ENCODE measurements at regions not wholly inside any gene's neighbourhood (a gene's known extent, or its start where the extent isn't known, plus 50 kb on each side); places are given as distances from the start of the nearest gene placed in this dataset.

DNA sequence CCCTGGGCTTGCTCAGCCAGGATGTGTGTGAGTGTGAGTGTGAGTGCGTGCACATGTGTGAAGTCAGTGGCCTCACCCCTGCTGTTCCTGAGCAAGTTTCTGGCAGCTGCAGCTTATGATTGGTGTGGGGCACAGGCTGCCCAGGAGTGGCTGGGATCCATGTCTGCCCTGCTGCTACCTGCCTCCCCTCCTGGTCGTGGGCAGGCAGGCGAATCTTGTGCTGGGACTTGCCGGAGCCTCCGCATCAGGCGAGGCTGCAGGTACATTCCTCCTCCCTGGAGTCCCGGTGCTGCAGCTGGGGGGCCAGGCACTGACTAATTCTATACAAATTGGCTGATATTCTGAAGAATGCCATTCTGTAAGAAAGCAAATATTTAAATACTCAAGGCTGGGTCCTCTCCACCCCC is 85.6 kb upstream of the WNT4 start:
- Histone ChIP-seq H3K36me3 (ENCODE audit: control insufficient read depth, low read length) (no peaks in the 10 kb centered on the region), H3K4me2 (ENCODE audit: low read length) (no peak overlapping the region), H3K4me3 (ENCODE audit: low read length) (no peak overlapping the region), H3K27me3 (ENCODE audit: control insufficient read depth, low read length) (0 out of 2 replicates have a peak, but pooled peaks cover 3% of the 10 kb centered on the region), H3K27ac (ENCODE audit: low read depth, low read length) (no peak overlapping the region), H3F3A (ENCODE audit: control insufficient read depth, insufficient read depth) (no peaks in the 10 kb centered on the region), H3K79me2 (ENCODE audit: control insufficient read depth, low read length) (no peaks in the 10 kb centered on the region), H4K20me1 (ENCODE audit: control insufficient read depth, insufficient read depth, low read depth, low read length) (no peaks in the 10 kb centered on the region), H3K9me3 (ENCODE audit: control insufficient read depth, insufficient read depth, low read length) (no peaks in the 10 kb centered on the region), H3K9me2 (replicated peaks; ENCODE audit: control insufficient read depth, low read length) (no peaks in the 10 kb centered on the region), H3K4me1 (ENCODE audit: control insufficient read depth, low read length) (no peaks in the 10 kb centered on the region)
- TF ChIP-seq, protein P1, sequence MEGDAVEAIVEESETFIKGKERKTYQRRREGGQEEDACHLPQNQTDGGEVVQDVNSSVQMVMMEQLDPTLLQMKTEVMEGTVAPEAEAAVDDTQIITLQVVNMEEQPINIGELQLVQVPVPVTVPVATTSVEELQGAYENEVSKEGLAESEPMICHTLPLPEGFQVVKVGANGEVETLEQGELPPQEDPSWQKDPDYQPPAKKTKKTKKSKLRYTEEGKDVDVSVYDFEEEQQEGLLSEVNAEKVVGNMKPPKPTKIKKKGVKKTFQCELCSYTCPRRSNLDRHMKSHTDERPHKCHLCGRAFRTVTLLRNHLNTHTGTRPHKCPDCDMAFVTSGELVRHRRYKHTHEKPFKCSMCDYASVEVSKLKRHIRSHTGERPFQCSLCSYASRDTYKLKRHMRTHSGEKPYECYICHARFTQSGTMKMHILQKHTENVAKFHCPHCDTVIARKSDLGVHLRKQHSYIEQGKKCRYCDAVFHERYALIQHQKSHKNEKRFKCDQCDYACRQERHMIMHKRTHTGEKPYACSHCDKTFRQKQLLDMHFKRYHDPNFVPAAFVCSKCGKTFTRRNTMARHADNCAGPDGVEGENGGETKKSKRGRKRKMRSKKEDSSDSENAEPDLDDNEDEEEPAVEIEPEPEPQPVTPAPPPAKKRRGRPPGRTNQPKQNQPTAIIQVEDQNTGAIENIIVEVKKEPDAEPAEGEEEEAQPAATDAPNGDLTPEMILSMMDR (IDR thresholded peaks at IDR 0.05; ENCODE audit: low read depth, low read length, poor library complexity, severe bottlenecking), result no peak
- no peak for TF ChIP-seq EZH2phosphoT487 (IDR thresholded peaks at IDR 0.05; ENCODE audit: borderline replicate concordance, low read length)

- Histone ChIP-seq H3F3A (ENCODE audit: control insufficient read depth, insufficient read depth) (no peaks in the 10 kb centered on the region), H3K4me3 (ENCODE audit: low read length) (no peak overlapping the region), H3K27me3 (ENCODE audit: control insufficient read depth, low read length) (0 out of 2 replicates have a peak, but pooled peaks cover 1% of the 10 kb centered on the region), H3K9me2 (replicated peaks; ENCODE audit: control insufficient read depth, low read length) (no peaks in the 10 kb centered on the region), H3K36me3 (ENCODE audit: control insufficient read depth, low read length) (no peaks in the 10 kb centered on the region), H3K9me3 (ENCODE audit: control insufficient read depth, insufficient read depth, low read length) (no peaks in the 10 kb centered on the region), H3K4me2 (ENCODE audit: low read length) (no peak overlapping the region), H3K4me1 (ENCODE audit: control insufficient read depth, low read length) (no peaks in the 10 kb centered on the region), H4K20me1 (ENCODE audit: control insufficient read depth, insufficient read depth, low read depth, low read length) (no peaks in the 10 kb centered on the region), H3K79me2 (ENCODE audit: control insufficient read depth, low read length) (no peaks in the 10 kb centered on the region), H3K27ac (ENCODE audit: low read depth, low read length) (no peak overlapping the region)
- no peak for TF ChIP-seq EZH2phosphoT487 (IDR thresholded peaks at IDR 0.05; ENCODE audit: borderline replicate concordance, low read length)
- TF ChIP-seq, protein P1 (IDR thresholded peaks at IDR 0.05; ENCODE audit: low read depth, low read length, poor library complexity, severe bottlenecking), result no peak
These were observed 86.5 kb upstream of the WNT4 start for GRCh38 chr1:22229379-22229778.

DNA sequence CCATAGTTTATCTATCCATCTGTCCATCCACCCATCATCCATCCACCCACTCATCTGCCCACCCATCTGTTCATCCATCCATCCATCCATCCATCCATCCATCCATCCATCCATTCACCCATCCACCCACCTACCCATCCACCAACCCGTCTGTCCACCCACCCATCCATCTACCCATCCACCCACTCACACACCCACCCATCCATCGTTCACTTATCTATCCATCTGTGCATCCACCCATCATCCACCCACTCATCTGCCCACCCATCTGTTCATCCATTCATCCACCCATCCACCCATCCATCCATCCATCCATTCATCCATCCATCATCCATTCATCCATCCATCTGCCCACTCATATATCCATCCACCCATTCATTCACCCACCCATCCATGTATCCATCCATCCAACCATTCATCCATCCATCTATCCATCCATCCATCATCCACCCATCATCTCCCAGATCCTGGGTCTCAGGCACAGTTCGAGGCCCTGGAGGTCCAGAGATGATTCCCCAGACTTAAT is 88.2 kb upstream of the WNT4 start:
- Histone ChIP-seq H3K4me2 (ENCODE audit: low read length) (no peak overlapping the region), H3K9me3 (ENCODE audit: control insufficient read depth, insufficient read depth, low read length) (no peaks in the 10 kb centered on the region), H4K20me1 (ENCODE audit: control insufficient read depth, insufficient read depth, low read depth, low read length) (no peaks in the 10 kb centered on the region), H3K9me2 (replicated peaks; ENCODE audit: control insufficient read depth, low read length) (no peaks in the 10 kb centered on the region), H3K4me1 (ENCODE audit: control insufficient read depth, low read length) (no peaks in the 10 kb centered on the region), H3F3A (ENCODE audit: control insufficient read depth, insufficient read depth) (no peaks in the 10 kb centered on the region), H3K36me3 (ENCODE audit: control insufficient read depth, low read length) (no peaks in the 10 kb centered on the region), H3K27ac (ENCODE audit: low read depth, low read length) (no peak overlapping the region), H3K79me2 (ENCODE audit: control insufficient read depth, low read length) (no peaks in the 10 kb centered on the region), H3K4me3 (ENCODE audit: low read length) (no peak overlapping the region), H3K27me3 (ENCODE audit: control insufficient read depth, low read length) (no peaks in the 10 kb centered on the region)
- TF ChIP-seq, protein P1 (IDR thresholded peaks at IDR 0.05; ENCODE audit: low read depth, low read length, poor library complexity, severe bottlenecking), result no peak
- no peak for TF ChIP-seq EZH2phosphoT487 (IDR thresholded peaks at IDR 0.05; ENCODE audit: borderline replicate concordance, low read length)
